H9 (cell line): ENCODE measurements at regions not wholly inside any gene's neighbourhood (a gene's known extent, or its start where the extent isn't known, plus 50 kb on each side); places are given as distances from the start of the nearest gene placed in this dataset.

Source experiments
- DNase-seq: peaks from one replicate; pipeline ENCODE4 v3.0.0-alpha.2; 2017
- H2AFZ ChIP-seq: one replicate; pipeline ENCODE4 v1.6.1; 2013; ENCODE audit warnings: mild to moderate bottlenecking, low read length, control low read depth, moderate library complexity
- H2AK5ac ChIP-seq: 2 replicates; pipeline ENCODE4 v1.6.1; 2013; ENCODE audit warnings: low read length, control low read depth, mixed read lengths; ENCODE audit not compliant: insufficient read length
- H2BK120ac ChIP-seq: one replicate; pipeline ENCODE4 v1.6.1; 2013; ENCODE audit warnings: low read depth, mild to moderate bottlenecking, low read length, control low read depth, inconsistent platforms; ENCODE audit not compliant: poor library complexity, severe bottlenecking
- H2BK12ac ChIP-seq: 2 replicates; pipeline ENCODE4 v1.6.1; 2013; ENCODE audit warnings: low read length, control low read depth, mixed read lengths, low read depth; ENCODE audit not compliant: insufficient read length
- H2BK15ac ChIP-seq: 2 replicates; pipeline ENCODE4 v1.6.1; 2013; ENCODE audit warnings: low read depth, low read length, control low read depth
- H2BK20ac ChIP-seq: one replicate; pipeline ENCODE4 v1.6.1; 2013; ENCODE audit warnings: low read depth, mild to moderate bottlenecking, low read length, control low read depth, inconsistent platforms; ENCODE audit not compliant: poor library complexity, severe bottlenecking
- H2BK5ac ChIP-seq: 2 replicates; pipeline ENCODE4 v1.6.1; 2013; ENCODE audit warnings: low read length, control low read depth, mixed read lengths; ENCODE audit not compliant: insufficient read length
- H3K14ac ChIP-seq: 2 replicates; pipeline ENCODE4 v1.6.1; 2013; ENCODE audit warnings: low read length, control low read depth; ENCODE audit not compliant: insufficient read depth
- H3K18ac ChIP-seq: 2 replicates; pipeline ENCODE4 v1.6.1; 2013; ENCODE audit warnings: low read depth, mild to moderate bottlenecking, mixed read lengths, low read length, control low read depth; ENCODE audit not compliant: insufficient read length
- H3K23ac ChIP-seq: 2 replicates; pipeline ENCODE4 v1.6.1; 2013; ENCODE audit warnings: low read length, control low read depth, mixed read lengths, low read depth; ENCODE audit not compliant: insufficient read length
- H3K23me2 ChIP-seq: 2 replicates; pipeline ENCODE4 v1.6.1; 2013; ENCODE audit warnings: low read depth, mild to moderate bottlenecking, mixed read lengths, low read length, control low read depth; ENCODE audit not compliant: insufficient read length, poor library complexity, severe bottlenecking
- H3K27ac ChIP-seq: 2 replicates; pipeline ENCODE4 v1.5.1; 2013; ENCODE audit warnings: low read length, control low read depth, mixed read lengths, low read depth; ENCODE audit not compliant: insufficient read length
- H3K27me3 ChIP-seq: 2 replicates; pipeline ENCODE4 v1.6.1; 2013; ENCODE audit warnings: low read length, control low read depth, inconsistent platforms; ENCODE audit not compliant: insufficient read depth
- H3K4ac ChIP-seq: 2 replicates; pipeline ENCODE4 v1.6.1; 2013; ENCODE audit warnings: low read depth, mild to moderate bottlenecking, control low read depth, inconsistent platforms, low read length, moderate library complexity
- H3K4me1 ChIP-seq: 2 replicates; pipeline ENCODE4 v1.6.1; 2013; ENCODE audit warnings: low read length, control low read depth, inconsistent platforms; ENCODE audit not compliant: insufficient read depth
- H3K4me2 ChIP-seq: 2 replicates; pipeline ENCODE4 v1.6.1; 2013; ENCODE audit warnings: low read length, control low read depth, mixed read lengths; ENCODE audit not compliant: insufficient read length, insufficient read depth
- H3K56ac ChIP-seq: 2 replicates; pipeline ENCODE4 v1.6.1; 2013; ENCODE audit warnings: low read depth, mild to moderate bottlenecking, mixed read lengths, low read length, control low read depth; ENCODE audit not compliant: insufficient read length
- H3K79me1 ChIP-seq: 2 replicates; pipeline ENCODE4 v1.6.1; 2013; ENCODE audit warnings: low read depth, mild to moderate bottlenecking, moderate library complexity, low read length, control low read depth, inconsistent platforms; ENCODE audit not compliant: insufficient read depth, poor library complexity, severe bottlenecking
- H3K79me2 ChIP-seq: 2 replicates; pipeline ENCODE4 v1.6.1; 2013; ENCODE audit warnings: low read length, control low read depth, inconsistent platforms; ENCODE audit not compliant: insufficient read depth
- H3K9ac ChIP-seq: 2 replicates; pipeline ENCODE4 v1.6.1; 2013; ENCODE audit warnings: low read length, control low read depth, mixed read lengths; ENCODE audit not compliant: insufficient read length; ENCODE audit errors: extremely low read depth
- H3K9me3 ChIP-seq: one replicate; pipeline ENCODE4 v1.6.1; 2013; ENCODE audit warnings: low read depth, low read length, inconsistent platforms; ENCODE audit not compliant: control insufficient read depth
- H3T11ph ChIP-seq: one replicate; pipeline ENCODE4 v1.6.1; 2013; ENCODE audit warnings: mild to moderate bottlenecking, low read length, control low read depth, inconsistent platforms
- H4K20me1 ChIP-seq: one replicate; pipeline ENCODE4 v1.6.1; 2013; ENCODE audit not compliant: control insufficient read depth, insufficient read length, insufficient read depth
- H4K5ac ChIP-seq: 2 replicates; pipeline ENCODE4 v1.6.1; 2013; ENCODE audit warnings: low read depth, mild to moderate bottlenecking, mixed read lengths, low read length, control low read depth; ENCODE audit not compliant: insufficient read length
- H4K8ac ChIP-seq: replicated peaks from 2 replicates; pipeline ENCODE4 v1.6.1; 2013; ENCODE audit warnings: low read length, control low read depth, mixed read lengths, low read depth; ENCODE audit not compliant: insufficient read length
- H4K91ac ChIP-seq: 2 replicates; pipeline ENCODE4 v1.6.1; 2013; ENCODE audit warnings: low read depth, mild to moderate bottlenecking, moderate library complexity, mixed read lengths, low read length, control low read depth; ENCODE audit not compliant: insufficient read length
- H3K27ac Mint-ChIP-seq, 3 experiments: 2 replicates in 2 of 3; 3 replicates in 1 of 3; pipeline ENCODE4 v1.8.0; 2020 to 2021; ENCODE audit warnings: mixed read lengths in 3 of 3, mild to moderate bottlenecking in 1 of 3, moderate library complexity in 1 of 3
- H3K27me3 Mint-ChIP-seq: 2 replicates; pipeline ENCODE4 v1.8.0; 2021; ENCODE audit warnings: low read depth, mild to moderate bottlenecking, moderate library complexity, mixed read lengths
- H3K36me3 Mint-ChIP-seq, 3 experiments: 2 replicates in 2 of 3; 3 replicates in 1 of 3; pipeline ENCODE4 v1.8.0; 2020 to 2021; ENCODE audit warnings: low read depth in 3 of 3, mixed read lengths in 3 of 3; ENCODE audit not compliant: insufficient read depth in 1 of 3
- H3K4me1 Mint-ChIP-seq, 2 experiments: 2 replicates each; pipeline ENCODE4 v1.8.0; 2020; ENCODE audit warnings: mixed read lengths in 2 of 2
- H3K4me3 Mint-ChIP-seq, 2 experiments: 2 replicates in 1 of 2; 3 replicates in 1 of 2; pipeline ENCODE4 v1.8.0; 2020 to 2021; ENCODE audit warnings: mild to moderate bottlenecking in 2 of 2, mixed read lengths in 2 of 2, moderate library complexity in 1 of 2
- H3K9me3 Mint-ChIP-seq, 2 experiments: 2 replicates in 1 of 2; 3 replicates in 1 of 2; pipeline ENCODE4 v1.8.0; 2020; ENCODE audit warnings: mild to moderate bottlenecking in 2 of 2, mixed read lengths in 2 of 2, moderate library complexity in 1 of 2
- WGBS: extraction: QIAGEN DNeasy Blood & Tissue Kit; methylation state at CpG from one replicate; pipeline ENCODE4 v1.1.7; 2013; ENCODE audit warnings: missing lambda C conversion rate, low lambda C conversion rate, mixed read lengths; ENCODE audit not compliant: insufficient read length; ENCODE audit errors: extremely low coverage; 5-methylcytosine and 5-hydroxymethylcytosine counted together
- TF ChIP-seq, protein P1 (sequence below): fragments of 200-600 bp; sonication (generic); conservative IDR thresholded peaks from 3 replicates; pipeline ENCODE4 v1.8.0; 2021; ENCODE audit warnings: antibody characterized with exemption, mild to moderate bottlenecking

DNA sequence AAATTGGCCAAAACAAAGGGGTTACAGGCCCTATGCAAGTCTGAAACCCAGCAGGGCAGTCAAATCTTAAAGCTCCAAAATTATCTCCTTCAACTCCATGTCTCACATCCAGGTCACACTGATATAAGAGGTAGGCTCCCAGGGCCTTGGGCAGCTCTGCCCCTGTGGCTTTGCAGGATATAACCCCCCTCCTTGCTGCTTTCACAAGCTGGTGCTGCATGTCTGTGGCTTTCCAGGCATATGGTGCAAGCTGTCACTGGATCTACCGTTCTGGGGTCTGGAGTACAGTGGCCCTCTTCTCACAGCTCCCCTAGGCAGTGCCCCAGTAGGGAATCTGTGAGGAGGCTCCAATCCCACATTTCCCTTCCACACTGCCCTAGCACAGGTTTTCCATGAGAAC, 519.6 kb downstream of the ETS1 start:
- Histone ChIP-seq H4K5ac (no peak overlapping the region), H3K23ac (no peak overlapping the region), H2BK12ac (no peak overlapping the region), H3K9me3 (no peaks in the 10 kb centered on the region), H3K9ac (no peak overlapping the region), H3K14ac (no peak overlapping the region), H3K79me2 (no peaks in the 10 kb centered on the region), H2AK5ac (no peak overlapping the region), H3T11ph (no peak overlapping the region), H2BK20ac (no peak overlapping the region), H2BK5ac (no peak overlapping the region), H3K18ac (no peak overlapping the region), H2AFZ (no peak overlapping the region), H4K20me1 (no peaks in the 10 kb centered on the region), H3K4ac (no peak overlapping the region), H4K8ac (no peak overlapping the region), H3K27ac (no peak overlapping the region), H3K79me1 (no peaks in the 10 kb centered on the region), H4K91ac (no peak overlapping the region), H3K27me3 (no peaks in the 10 kb centered on the region), H2BK120ac (no peak overlapping the region), H2BK15ac (no peak overlapping the region), H3K4me2 (no peak overlapping the region), H3K56ac (no peak overlapping the region), H3K4me1 (no peaks in the 10 kb centered on the region), H3K23me2 (no peaks in the 10 kb centered on the region)
- TF ChIP-seq, protein P1, sequence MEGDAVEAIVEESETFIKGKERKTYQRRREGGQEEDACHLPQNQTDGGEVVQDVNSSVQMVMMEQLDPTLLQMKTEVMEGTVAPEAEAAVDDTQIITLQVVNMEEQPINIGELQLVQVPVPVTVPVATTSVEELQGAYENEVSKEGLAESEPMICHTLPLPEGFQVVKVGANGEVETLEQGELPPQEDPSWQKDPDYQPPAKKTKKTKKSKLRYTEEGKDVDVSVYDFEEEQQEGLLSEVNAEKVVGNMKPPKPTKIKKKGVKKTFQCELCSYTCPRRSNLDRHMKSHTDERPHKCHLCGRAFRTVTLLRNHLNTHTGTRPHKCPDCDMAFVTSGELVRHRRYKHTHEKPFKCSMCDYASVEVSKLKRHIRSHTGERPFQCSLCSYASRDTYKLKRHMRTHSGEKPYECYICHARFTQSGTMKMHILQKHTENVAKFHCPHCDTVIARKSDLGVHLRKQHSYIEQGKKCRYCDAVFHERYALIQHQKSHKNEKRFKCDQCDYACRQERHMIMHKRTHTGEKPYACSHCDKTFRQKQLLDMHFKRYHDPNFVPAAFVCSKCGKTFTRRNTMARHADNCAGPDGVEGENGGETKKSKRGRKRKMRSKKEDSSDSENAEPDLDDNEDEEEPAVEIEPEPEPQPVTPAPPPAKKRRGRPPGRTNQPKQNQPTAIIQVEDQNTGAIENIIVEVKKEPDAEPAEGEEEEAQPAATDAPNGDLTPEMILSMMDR: no peak
- no peaks in the 10 kb centered on the region for H3K27me3 Mint-ChIP-seq
- WGBS: no CpG with 5 or more reads among the region's 1 CpG
- no peak for DNase-seq
- no peak overlapping the region for H3K27ac Mint-ChIP-seq
- peaks cover 3 to 7% of the 10 kb centered on the region in 2 experiments; a peak in 3 of 4 replicates for H3K4me1 Mint-ChIP-seq
- no peaks in the 10 kb centered on the region for H3K36me3 Mint-ChIP-seq
- H3K9me3 Mint-ChIP-seq: peaks cover 0 to 6% of the 10 kb centered on the region in 2 experiments; a peak in 2 of 5 replicates
- no peak overlapping the region for H3K4me3 Mint-ChIP-seq
